HG02840 (cell line): ENCODE measurements at regions not wholly inside any gene's neighbourhood (a gene's known extent, or its start where the extent isn't known, plus 50 kb on each side); places are given as distances from the start of the nearest gene placed in this dataset.
"Not testable (repeated sequence)": the region's sequence is repeated elsewhere in the genome, so short reads cannot be mapped to it uniquely, and the experiment has no call there.

Experiments
- ATAC-seq: cut with Tn5 transposase; IDR thresholded peaks from one replicate; pipeline ENCODE4 v1.9.1; 2021; ENCODE audit warnings: mild to moderate bottlenecking, moderate library complexity, moderate number of reproducible peaks; ENCODE audit not compliant: unreplicated experiment, low FRiP score

GRCh38 chr11:116390963-116391362 is 381.8 kb downstream of the BUD13 start:
- ATAC-seq: no peak

GRCh38 chr11:116388146-116388545 is 384.6 kb downstream of the BUD13 start:
- no peak for ATAC-seq

DNA sequence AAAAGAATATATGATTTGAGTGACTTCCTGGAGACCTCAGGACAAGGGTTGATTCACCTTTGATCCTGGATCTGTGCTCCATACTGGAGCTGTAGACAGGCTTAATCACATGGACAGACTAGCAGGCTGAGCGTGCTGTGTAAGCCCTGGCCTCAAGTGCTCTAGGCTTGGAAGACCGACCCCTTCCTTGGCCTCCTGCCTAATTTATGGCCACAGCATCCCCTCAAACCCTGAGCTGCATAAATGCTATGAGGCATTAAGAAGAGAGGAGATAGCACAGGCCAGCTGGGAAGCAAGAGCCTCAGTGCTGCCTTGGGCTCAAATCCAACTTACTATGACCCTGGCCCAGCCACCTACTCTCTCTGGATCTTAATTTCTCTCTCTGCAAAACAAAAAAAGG is 385.1 kb downstream of the BUD13 start:
- no peak for ATAC-seq

DNA sequence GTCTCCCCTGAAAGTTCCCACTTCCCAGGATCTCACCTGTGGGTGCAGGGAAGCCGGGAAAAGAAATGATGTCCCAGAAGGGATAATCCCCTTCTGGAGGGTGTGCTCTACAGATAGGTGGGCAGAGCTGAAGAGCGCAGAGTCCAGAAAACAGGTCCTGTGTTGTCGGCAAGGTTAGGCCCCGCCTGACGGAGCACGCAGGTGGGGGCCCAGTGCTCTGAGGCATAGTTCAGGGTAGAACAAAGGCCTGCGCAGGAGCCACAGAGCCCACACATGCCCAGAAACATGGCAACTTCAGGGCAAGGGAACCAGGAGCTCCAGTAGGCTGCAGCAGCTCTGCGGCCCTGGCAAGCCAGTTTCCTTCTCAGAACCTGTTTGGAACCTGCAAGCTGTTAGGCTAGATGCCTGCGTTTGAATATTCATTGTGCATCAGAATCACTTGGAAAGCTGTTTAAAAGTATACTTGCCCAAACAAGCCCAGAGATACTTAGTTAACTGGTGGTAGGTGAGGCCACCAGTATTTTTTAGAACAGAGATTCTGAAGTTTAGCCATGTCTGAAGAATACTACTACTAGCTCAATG is 386.6 kb downstream of the BUD13 start:
- ATAC-seq: no peak

DNA sequence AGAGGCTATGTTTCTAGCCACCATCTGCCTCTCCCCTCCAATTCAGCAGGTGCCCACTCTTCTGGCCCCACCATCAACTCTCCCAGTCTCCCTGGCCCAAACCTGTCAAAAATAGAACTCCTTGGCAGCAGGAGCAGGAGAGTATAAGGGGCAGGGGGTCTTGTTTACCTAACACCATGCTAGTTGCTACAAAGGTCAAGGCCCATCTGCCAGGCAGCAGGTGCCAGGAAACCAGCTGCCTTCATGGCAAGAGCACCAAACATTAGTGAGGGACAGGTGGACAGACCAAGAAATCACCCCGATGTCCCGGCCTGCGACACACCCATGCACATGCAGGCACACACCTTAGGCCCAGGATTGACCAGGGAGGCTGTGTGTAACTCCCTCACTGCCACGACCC is 387.9 kb downstream of the BUD13 start:
- no peak for ATAC-seq

DNA sequence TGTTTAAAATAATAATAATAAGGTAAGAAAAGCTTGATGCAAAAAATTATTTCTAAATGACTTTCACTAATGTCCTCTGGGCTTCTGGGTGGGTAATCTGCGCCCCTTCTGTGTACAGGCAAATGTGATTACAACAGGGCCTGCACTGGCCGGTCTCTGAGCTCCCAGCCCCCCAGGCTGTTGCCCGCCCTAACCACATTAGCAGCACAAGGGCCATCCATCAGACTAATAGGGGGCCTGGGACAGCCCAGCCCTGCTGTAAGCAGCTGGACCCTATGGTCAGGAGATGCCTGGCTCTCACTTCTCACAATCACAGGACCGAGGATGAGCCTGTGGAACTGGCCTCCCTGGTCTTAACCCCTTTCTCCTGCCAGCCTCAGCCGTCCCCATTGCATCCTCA is 388.4 kb downstream of the BUD13 start:
- no peak for ATAC-seq

GRCh38 chr11:116379185-116379828 is 393.5 kb downstream of the BUD13 start:
- ATAC-seq: no peak

GRCh38 chr11:116376547-116376946 is 396.2 kb downstream of the BUD13 start:
- no peak for ATAC-seq

- no peak for ATAC-seq
Observed at GRCh38 chr11:116376054-116376453, 396.7 kb downstream of the BUD13 start.

GRCh38 chr11:116375221-116375620 is 397.6 kb downstream of the BUD13 start:
- no peak for ATAC-seq

- no peak for ATAC-seq
Observed at GRCh38 chr11:116374085-116374484, 398.7 kb downstream of the BUD13 start.

- ATAC-seq: no peak
Observed at GRCh38 chr11:116373104-116373944, 399.5 kb downstream of the BUD13 start.

- ATAC-seq: no peak
Observed at GRCh38 chr11:116371146-116371545, 401.6 kb downstream of the BUD13 start.

DNA sequence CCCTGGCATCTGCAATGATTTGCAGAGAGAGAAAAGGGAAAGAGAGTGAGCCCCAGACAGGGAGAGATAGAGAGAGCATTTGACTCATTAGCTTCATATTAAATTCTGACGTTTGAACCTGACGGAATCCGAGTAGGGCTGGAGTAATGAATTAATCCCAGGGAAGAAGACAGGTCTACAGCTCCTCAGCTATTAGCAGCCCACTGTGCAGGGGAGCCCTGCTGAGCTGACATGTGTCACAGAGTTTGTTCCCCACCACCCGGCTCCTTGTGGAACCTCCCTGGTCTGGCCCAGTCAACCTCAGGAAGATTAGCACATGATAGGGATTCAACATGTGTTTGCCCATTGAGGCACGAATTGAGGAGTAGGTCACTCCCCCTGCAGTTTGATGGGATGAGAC is 404.0 kb downstream of the BUD13 start:
- ATAC-seq: no peak

DNA sequence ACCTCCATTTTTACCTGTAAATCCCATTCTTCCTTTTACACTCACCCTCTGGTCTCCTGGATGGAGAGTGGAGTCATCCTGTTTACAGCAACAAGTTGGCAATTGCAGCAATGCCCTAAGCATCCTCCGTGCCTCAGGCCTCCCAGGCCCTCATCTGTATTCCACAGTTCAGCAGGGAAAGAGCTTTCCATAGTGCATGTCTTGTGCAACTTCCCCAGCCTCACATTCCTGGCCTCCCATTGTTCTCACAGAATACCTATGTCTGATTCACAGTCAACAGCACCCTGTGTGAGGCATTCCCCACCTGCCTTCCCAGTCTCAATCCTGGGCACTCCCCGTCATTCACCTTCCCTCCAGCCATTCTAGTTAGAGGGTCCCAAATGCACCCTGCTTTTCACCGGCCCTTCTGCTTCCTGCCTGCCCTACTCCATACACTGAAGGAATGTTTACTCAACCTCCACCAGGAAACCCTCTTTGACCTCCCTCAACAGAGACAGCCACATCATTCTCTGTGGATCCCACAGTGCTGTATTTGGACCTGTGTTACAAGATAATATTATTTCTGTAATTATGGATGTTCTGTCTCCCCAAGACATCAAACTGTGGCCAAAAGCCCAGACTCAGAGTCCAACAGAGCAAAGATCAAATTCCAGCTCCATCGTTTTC is 405.7 kb downstream of the BUD13 start:
- no peak for ATAC-seq

DNA sequence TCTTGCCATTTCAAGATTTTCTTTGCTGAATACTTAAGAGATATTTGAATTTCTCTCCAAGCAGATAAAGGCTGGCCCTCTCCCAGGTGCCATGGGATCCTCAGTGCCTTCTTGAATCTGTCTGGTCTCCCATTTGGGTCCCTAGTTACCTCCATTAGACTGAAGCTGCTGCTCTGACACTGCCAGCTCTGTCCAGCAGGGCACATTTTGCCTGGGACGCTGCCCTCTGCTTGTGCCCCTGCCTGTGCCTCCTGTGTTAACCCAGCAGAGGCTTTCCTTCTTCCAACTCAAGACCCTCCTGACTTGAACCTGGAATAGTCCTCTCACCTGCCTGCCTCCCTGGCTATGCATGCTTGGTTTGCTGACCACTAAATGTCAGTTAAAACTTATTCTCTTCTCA is 406.3 kb downstream of the BUD13 start:
- no peak for ATAC-seq

DNA sequence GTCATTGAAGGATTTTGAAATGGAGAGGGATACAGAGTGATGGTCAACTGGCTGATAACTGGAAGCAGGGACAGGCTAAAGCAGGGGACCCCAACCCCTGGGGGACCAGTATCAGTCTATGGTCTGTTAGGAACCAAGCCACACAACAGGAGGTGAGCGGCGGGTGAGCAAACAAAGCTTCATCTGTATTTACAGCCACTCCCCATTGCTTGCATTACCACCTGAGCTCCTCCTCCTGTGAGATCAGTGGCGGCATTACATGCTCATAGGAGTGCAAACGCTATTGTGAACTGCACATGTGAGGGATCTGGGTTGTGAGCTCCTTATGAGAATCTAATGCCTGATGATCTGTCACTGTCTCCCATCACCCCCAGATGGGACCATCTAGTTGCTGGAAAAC is 407.9 kb downstream of the BUD13 start:
- ATAC-seq: not testable (repeated sequence)

- no peak for ATAC-seq
Observed at GRCh38 chr11:116364348-116364747, 408.4 kb downstream of the BUD13 start.

- no peak for ATAC-seq
Observed at GRCh38 chr11:116360221-116360941, 412.4 kb downstream of the BUD13 start.

DNA sequence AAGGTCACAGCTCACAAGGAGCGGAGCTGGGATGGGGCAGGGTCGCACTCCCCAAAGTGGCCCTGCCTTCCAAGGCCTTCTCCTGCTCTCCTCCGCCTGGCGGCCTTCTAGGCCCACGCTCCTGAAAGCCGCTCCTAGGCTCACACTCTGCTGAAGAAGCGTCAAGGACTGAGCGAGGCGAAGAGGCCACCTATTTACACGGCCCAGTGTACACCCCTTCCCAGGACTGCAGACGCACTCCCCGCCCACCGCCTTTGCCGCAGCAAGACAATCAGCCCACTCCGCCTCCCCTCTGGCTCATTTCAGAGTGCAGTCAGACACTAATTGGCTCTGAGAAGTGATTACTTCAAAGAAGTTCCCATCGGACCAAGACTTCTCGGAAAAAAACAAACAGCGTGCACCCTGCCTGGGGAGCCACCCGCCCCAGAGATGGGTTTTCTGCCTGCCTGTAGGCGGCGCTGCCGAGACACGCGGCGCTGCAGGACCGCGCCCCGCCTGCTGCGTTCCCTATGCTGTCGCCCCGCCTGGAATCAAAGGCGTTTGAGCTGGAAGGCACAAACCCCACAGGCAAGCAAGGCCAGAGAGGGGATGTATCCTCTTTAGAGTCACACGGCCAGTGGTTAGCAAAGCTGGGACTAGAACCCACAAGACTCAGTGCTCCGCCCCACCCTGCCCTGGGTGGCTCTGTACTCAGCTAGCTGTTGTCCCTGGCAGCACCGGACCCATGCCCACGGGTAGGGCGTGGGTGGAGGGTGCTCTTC is 414.8 kb downstream of the BUD13 start:
- no peak for ATAC-seq
